ENCODE measurements at regions not wholly inside any gene's neighbourhood (a gene's known extent, or its start where the extent isn't known, plus 50 kb on each side); places are given as distances from the start of the nearest gene placed in this dataset.

DNA sequence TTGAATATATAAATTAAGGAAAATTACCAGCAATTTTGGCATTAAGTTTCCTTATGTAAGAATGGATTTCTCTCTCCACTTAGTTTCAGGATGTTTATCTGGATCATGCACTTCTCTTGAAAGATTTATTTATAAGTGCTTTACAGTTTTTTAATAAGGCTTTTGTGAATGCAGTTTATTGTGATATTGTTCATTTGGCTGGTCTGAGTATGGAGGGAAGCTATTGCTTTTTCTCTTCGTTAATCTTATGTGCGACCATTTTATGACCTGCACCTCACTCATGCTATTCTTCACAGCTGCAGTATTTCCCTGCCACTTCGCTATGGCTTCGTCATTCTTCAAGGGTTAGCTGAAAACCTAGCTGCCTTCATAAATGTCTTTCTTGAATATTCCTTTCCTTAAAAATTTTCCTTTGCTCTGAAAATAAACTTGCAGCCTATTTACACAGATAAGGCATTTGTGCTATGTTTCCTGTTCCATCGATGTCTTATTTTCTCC, 233.4 kb downstream of the SOCS6 start:
- Histone ChIP-seq H3K27me3 (replicated peaks in 2 of 5; ENCODE audit: control insufficient read depth in 4 of 5, insufficient read depth in 5 of 5, low read length in 4 of 5) (no peaks in the 10 kb centered on the region), H3K27ac (ENCODE audit: insufficient read depth in 1 of 2, low read depth in 1 of 2, low read length in 2 of 2, poor library complexity in 1 of 2, severe bottlenecking in 2 of 2) (no peak overlapping the region), H3K4me1 (ENCODE audit: control extremely low read depth in 1 of 4, control insufficient read depth in 4 of 4, insufficient read depth in 4 of 4, low read length in 3 of 4) (no peaks in the 10 kb centered on the region), H3K36me3 (ENCODE audit: control insufficient read depth in 4 of 4, insufficient read depth in 4 of 4, low read length in 3 of 4) (no peaks in the 10 kb centered on the region), H3K4me3 (ENCODE audit: control insufficient read depth in 1 of 7, extremely low read depth in 1 of 7, insufficient read depth in 4 of 7, low read depth in 2 of 7, low read length in 6 of 7) (no peak overlapping the region), H3K9me3 (ENCODE audit: control extremely low read depth in 1 of 5, control insufficient read depth in 4 of 5, insufficient read depth in 2 of 5, low read depth in 1 of 5, low read length in 4 of 5) (no peaks in the 10 kb centered on the region)
- ChIA-PET POLR2A (no interaction called here), CTCF (no interaction called here)
- 100% methylated on average over 4 of the region's 5 CpGs for WGBS (ENCODE audit: insufficient coverage)
- DNase-seq, result no peak

GRCh38 chr18:70520867-70521266, 232.0 kb downstream of the SOCS6 start:
- Histone ChIP-seq H3K27ac (ENCODE audit: insufficient read depth in 1 of 2, low read depth in 1 of 2, low read length in 2 of 2, poor library complexity in 1 of 2, severe bottlenecking in 2 of 2) (no peak overlapping the region), H3K36me3 (ENCODE audit: control insufficient read depth in 4 of 4, insufficient read depth in 4 of 4, low read length in 3 of 4) (no peaks in the 10 kb centered on the region), H3K27me3 (replicated peaks in 2 of 5; ENCODE audit: control insufficient read depth in 4 of 5, insufficient read depth in 5 of 5, low read length in 4 of 5) (no peaks in the 10 kb centered on the region), H3K9me3 (ENCODE audit: control extremely low read depth in 1 of 5, control insufficient read depth in 4 of 5, insufficient read depth in 2 of 5, low read depth in 1 of 5, low read length in 4 of 5) (no peaks in the 10 kb centered on the region), H3K4me3 (ENCODE audit: control insufficient read depth in 1 of 7, extremely low read depth in 1 of 7, insufficient read depth in 4 of 7, low read depth in 2 of 7, low read length in 6 of 7) (no peak overlapping the region), H3K4me1 (ENCODE audit: control extremely low read depth in 1 of 4, control insufficient read depth in 4 of 4, insufficient read depth in 4 of 4, low read length in 3 of 4) (no peaks in the 10 kb centered on the region)
- DNase-seq, result no peak
- ChIA-PET POLR2A (no interaction called here), CTCF (no interaction called here)
- WGBS (ENCODE audit: insufficient coverage), result no CpG with 5 or more reads among the region's 1 CpG

GRCh38 chr18:70513502-70514171, 224.8 kb downstream of the SOCS6 start:
- Histone ChIP-seq H3K4me1 (ENCODE audit: control extremely low read depth in 1 of 4, control insufficient read depth in 4 of 4, insufficient read depth in 4 of 4, low read length in 3 of 4) (no peaks in the 10 kb centered on the region), H3K4me3 (ENCODE audit: control insufficient read depth in 1 of 7, extremely low read depth in 1 of 7, insufficient read depth in 4 of 7, low read depth in 2 of 7, low read length in 6 of 7) (no peak overlapping the region), H3K36me3 (ENCODE audit: control insufficient read depth in 4 of 4, insufficient read depth in 4 of 4, low read length in 3 of 4) (no peaks in the 10 kb centered on the region), H3K27ac (ENCODE audit: insufficient read depth in 1 of 2, low read depth in 1 of 2, low read length in 2 of 2, poor library complexity in 1 of 2, severe bottlenecking in 2 of 2) (no peak overlapping the region), H3K27me3 (replicated peaks in 2 of 5; ENCODE audit: control insufficient read depth in 4 of 5, insufficient read depth in 5 of 5, low read length in 4 of 5) (no peaks in the 10 kb centered on the region), H3K9me3 (ENCODE audit: control extremely low read depth in 1 of 5, control insufficient read depth in 4 of 5, insufficient read depth in 2 of 5, low read depth in 1 of 5, low read length in 4 of 5) (no peaks in the 10 kb centered on the region)
- POLR2A ChIA-PET, result no interaction called here
- WGBS (ENCODE audit: insufficient coverage), result 98% methylated on average over 5 of the region's 9 CpGs
- CTCF ChIA-PET, result no interaction called here
- DNase-seq, result no peak

DNA sequence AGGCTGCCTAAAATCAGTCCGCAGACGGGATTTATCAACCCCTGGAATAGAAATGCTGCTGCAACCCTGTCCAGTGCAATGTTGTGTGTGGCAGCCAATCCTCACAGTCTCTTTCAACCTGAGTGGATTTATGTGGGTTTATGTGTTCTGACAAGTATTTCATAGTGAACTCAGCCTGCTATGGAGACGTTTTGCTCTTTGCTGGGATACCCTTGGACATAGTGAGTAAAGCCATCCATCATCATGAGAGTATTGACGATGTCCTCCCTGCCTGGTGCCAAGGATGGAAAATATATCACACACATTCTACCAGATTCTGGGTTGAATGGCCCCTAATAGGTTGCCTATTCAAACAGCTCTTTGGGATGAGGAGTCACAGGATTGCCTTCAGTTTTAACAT, 219.1 kb downstream of the SOCS6 start:
- Histone ChIP-seq H3K27ac (ENCODE audit: insufficient read depth in 1 of 2, low read depth in 1 of 2, low read length in 2 of 2, poor library complexity in 1 of 2, severe bottlenecking in 2 of 2) (no peak overlapping the region), H3K4me3 (ENCODE audit: control insufficient read depth in 1 of 7, extremely low read depth in 1 of 7, insufficient read depth in 4 of 7, low read depth in 2 of 7, low read length in 6 of 7) (no peak overlapping the region), H3K27me3 (replicated peaks in 2 of 5; ENCODE audit: control insufficient read depth in 4 of 5, insufficient read depth in 5 of 5, low read length in 4 of 5) (no peaks in the 10 kb centered on the region), H3K9me3 (ENCODE audit: control extremely low read depth in 1 of 5, control insufficient read depth in 4 of 5, insufficient read depth in 2 of 5, low read depth in 1 of 5, low read length in 4 of 5) (no peaks in the 10 kb centered on the region), H3K4me1 (ENCODE audit: control extremely low read depth in 1 of 4, control insufficient read depth in 4 of 4, insufficient read depth in 4 of 4, low read length in 3 of 4) (no peaks in the 10 kb centered on the region), H3K36me3 (ENCODE audit: control insufficient read depth in 4 of 4, insufficient read depth in 4 of 4, low read length in 3 of 4) (no peaks in the 10 kb centered on the region)
- ChIA-PET CTCF (interaction anchor here (2.1 kb wide), 1 partner anchor 18 kb away, joined by 9 read pairs; no protein-coding TSS in a partner anchor), POLR2A (no interaction called here)
- DNase-seq, result no peak
- 100% methylated on average over 3 of the region's 4 CpGs for WGBS (ENCODE audit: insufficient coverage)

DNA sequence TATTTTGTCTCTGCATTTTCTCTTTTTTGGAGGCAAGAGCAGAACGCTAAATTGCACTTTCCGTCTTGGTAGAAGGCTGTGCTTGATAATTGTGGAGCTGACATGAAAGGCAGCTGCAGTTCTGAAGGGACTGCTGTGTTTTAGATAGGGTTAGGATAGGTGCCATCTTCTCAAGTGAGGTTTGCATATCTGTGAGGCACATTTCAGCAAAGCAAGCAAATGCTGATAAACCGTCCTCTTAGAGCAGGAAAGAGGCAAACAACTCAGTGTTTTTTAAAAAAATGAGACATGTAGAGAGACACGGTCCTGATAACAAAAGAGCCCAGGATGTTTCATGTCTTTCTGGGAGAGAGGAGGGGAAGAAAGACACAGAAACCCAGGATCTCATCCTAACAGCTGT, 217.7 kb downstream of the SOCS6 start:
- Histone ChIP-seq H3K4me3 (ENCODE audit: control insufficient read depth in 1 of 7, extremely low read depth in 1 of 7, insufficient read depth in 4 of 7, low read depth in 2 of 7, low read length in 6 of 7) (no peak overlapping the region), H3K4me1 (ENCODE audit: control extremely low read depth in 1 of 4, control insufficient read depth in 4 of 4, insufficient read depth in 4 of 4, low read length in 3 of 4) (no peaks in the 10 kb centered on the region), H3K36me3 (ENCODE audit: control insufficient read depth in 4 of 4, insufficient read depth in 4 of 4, low read length in 3 of 4) (no peaks in the 10 kb centered on the region), H3K27me3 (replicated peaks in 2 of 5; ENCODE audit: control insufficient read depth in 4 of 5, insufficient read depth in 5 of 5, low read length in 4 of 5) (no peaks in the 10 kb centered on the region), H3K27ac (ENCODE audit: insufficient read depth in 1 of 2, low read depth in 1 of 2, low read length in 2 of 2, poor library complexity in 1 of 2, severe bottlenecking in 2 of 2) (no peak overlapping the region), H3K9me3 (ENCODE audit: control extremely low read depth in 1 of 5, control insufficient read depth in 4 of 5, insufficient read depth in 2 of 5, low read depth in 1 of 5, low read length in 4 of 5) (no peaks in the 10 kb centered on the region)
- WGBS (ENCODE audit: insufficient coverage), result 85% methylated on average over 4 of the region's 4 CpGs
- peak in 2 of 3 donors; percentile 9 to 50 for DNase-seq
- CTCF ChIA-PET, result interaction anchor here (1.4 to 1.6 kb wide), 2 partner anchors 10 to 16 kb away, joined by 5 to 10 read pairs; no protein-coding TSS in a partner anchor
- POLR2A ChIA-PET, result no interaction called here

GRCh38 chr18:70503060-70503459, 214.2 kb downstream of the SOCS6 start:
- POLR2A ChIA-PET, result no interaction called here
- no CpG with 5 or more reads among the region's 1 CpG for WGBS (ENCODE audit: insufficient coverage)

GRCh38 chr18:70501358-70501757, 212.5 kb downstream of the SOCS6 start:
- 89% methylated on average over 3 of the region's 4 CpGs for WGBS (ENCODE audit: insufficient coverage)
- DNase-seq, result no peak
- POLR2A ChIA-PET, result no interaction called here
- Histone ChIP-seq H3K36me3 (ENCODE audit: control insufficient read depth in 4 of 4, insufficient read depth in 4 of 4, low read length in 3 of 4) (no peaks in the 10 kb centered on the region), H3K4me3 (ENCODE audit: control insufficient read depth in 1 of 7, extremely low read depth in 1 of 7, insufficient read depth in 4 of 7, low read depth in 2 of 7, low read length in 6 of 7) (no peak overlapping the region), H3K9me3 (ENCODE audit: control extremely low read depth in 1 of 5, control insufficient read depth in 4 of 5, insufficient read depth in 2 of 5, low read depth in 1 of 5, low read length in 4 of 5) (no peaks in the 10 kb centered on the region), H3K4me1 (ENCODE audit: control extremely low read depth in 1 of 4, control insufficient read depth in 4 of 4, insufficient read depth in 4 of 4, low read length in 3 of 4) (no peaks in the 10 kb centered on the region), H3K27ac (ENCODE audit: insufficient read depth in 1 of 2, low read depth in 1 of 2, low read length in 2 of 2, poor library complexity in 1 of 2, severe bottlenecking in 2 of 2) (no peak overlapping the region), H3K27me3 (replicated peaks in 2 of 5; ENCODE audit: control insufficient read depth in 4 of 5, insufficient read depth in 5 of 5, low read length in 4 of 5) (no peaks in the 10 kb centered on the region)
- CTCF ChIA-PET, result no interaction called here

More at GRCh38 chr18:70503060-70503459, 214.2 kb downstream of the SOCS6 start:
- Histone ChIP-seq H3K27ac (ENCODE audit: insufficient read depth in 1 of 2, low read depth in 1 of 2, low read length in 2 of 2, poor library complexity in 1 of 2, severe bottlenecking in 2 of 2) (no peak overlapping the region), H3K4me3 (ENCODE audit: control insufficient read depth in 1 of 7, extremely low read depth in 1 of 7, insufficient read depth in 4 of 7, low read depth in 2 of 7, low read length in 6 of 7) (no peak overlapping the region), H3K27me3 (replicated peaks in 2 of 5; ENCODE audit: control insufficient read depth in 4 of 5, insufficient read depth in 5 of 5, low read length in 4 of 5) (no peaks in the 10 kb centered on the region), H3K4me1 (ENCODE audit: control extremely low read depth in 1 of 4, control insufficient read depth in 4 of 4, insufficient read depth in 4 of 4, low read length in 3 of 4) (no peaks in the 10 kb centered on the region), H3K36me3 (ENCODE audit: control insufficient read depth in 4 of 4, insufficient read depth in 4 of 4, low read length in 3 of 4) (no peaks in the 10 kb centered on the region), H3K9me3 (ENCODE audit: control extremely low read depth in 1 of 5, control insufficient read depth in 4 of 5, insufficient read depth in 2 of 5, low read depth in 1 of 5, low read length in 4 of 5) (no peaks in the 10 kb centered on the region)
- no peak for DNase-seq
- CTCF ChIA-PET, result no interaction called here
